Small intestine (tissue), 7 donors: ENCODE measurements at regions not wholly inside any gene's neighbourhood (a gene's known extent, or its start where the extent isn't known, plus 50 kb on each side); places are given as distances from the start of the nearest gene placed in this dataset.
"Not testable (repeated sequence)": the region's sequence is repeated elsewhere in the genome, so short reads cannot be mapped to it uniquely, and the experiment has no call there.

ENCODE experiments used
- DNase-seq, 2 donors: peaks; one replicate each; pipeline versions ENCODE4 v3.0.0 to v3.0.0-alpha.2; 2013
- FAIRE-seq: peaks from 2 replicates; lab custom pipeline; 2012; peaks lifted over from hg19 to GRCh38; lab: Jason Lieb, UNC
- H3K27ac ChIP-seq, 3 donors: one replicate each; pipeline ENCODE4 v1.5.1; 2013; ENCODE audit warnings: low read length in 2 of 3, mild to moderate bottlenecking in 2 of 3, control low read depth in 1 of 3, inconsistent platforms in 1 of 3, low read depth in 1 of 3, moderate library complexity in 1 of 3
- H3K27me3 ChIP-seq, 3 donors: one replicate each; pipeline ENCODE4 v1.6.1; 2013; ENCODE audit warnings: low read length in 3 of 3, inconsistent platforms in 1 of 3; ENCODE audit not compliant: control insufficient read depth in 3 of 3, insufficient read depth in 3 of 3
- H3K36me3 ChIP-seq, 3 donors: one replicate each; pipeline ENCODE4 v1.6.1; 2013; ENCODE audit warnings: low read length in 3 of 3, inconsistent platforms in 1 of 3, low read depth in 1 of 3, mild to moderate bottlenecking in 1 of 3, moderate library complexity in 1 of 3; ENCODE audit not compliant: control insufficient read depth in 3 of 3, insufficient read depth in 2 of 3
- H3K4me1 ChIP-seq, 3 donors: one replicate each; pipeline ENCODE4 v1.6.1; 2013; ENCODE audit warnings: low read length in 2 of 3, inconsistent platforms in 1 of 3, low read depth in 1 of 3, mild to moderate bottlenecking in 1 of 3, moderate library complexity in 1 of 3; ENCODE audit not compliant: control insufficient read depth in 3 of 3, insufficient read depth in 2 of 3
- H3K4me3 ChIP-seq, 3 donors: one replicate each; pipeline ENCODE4 v1.5.1; 2013; ENCODE audit warnings: low read length in 3 of 3, control low read depth in 1 of 3, inconsistent platforms in 1 of 3, low read depth in 1 of 3, mild to moderate bottlenecking in 1 of 3, moderate library complexity in 1 of 3
- H3K9me3 ChIP-seq, 2 donors: one replicate each; pipeline ENCODE4 v1.6.1; 2013; ENCODE audit warnings: low read depth in 1 of 2, low read length in 1 of 2; ENCODE audit not compliant: control insufficient read depth in 2 of 2, insufficient read depth in 1 of 2
- WGBS, 3 donors: extraction: QIAGEN DNeasy Blood & Tissue Kit; methylation state at CpG; one replicate each; pipeline ENCODE4 v1.1.7; 2013; 5-methylcytosine and 5-hydroxymethylcytosine counted together
- donor health status: healthy with polysubstance abuse.
- donor health status: control.
- donor health status: control.
- donor health status: Bipolar disorder and iron deficiency.
- donor health status: healthy.

DNA sequence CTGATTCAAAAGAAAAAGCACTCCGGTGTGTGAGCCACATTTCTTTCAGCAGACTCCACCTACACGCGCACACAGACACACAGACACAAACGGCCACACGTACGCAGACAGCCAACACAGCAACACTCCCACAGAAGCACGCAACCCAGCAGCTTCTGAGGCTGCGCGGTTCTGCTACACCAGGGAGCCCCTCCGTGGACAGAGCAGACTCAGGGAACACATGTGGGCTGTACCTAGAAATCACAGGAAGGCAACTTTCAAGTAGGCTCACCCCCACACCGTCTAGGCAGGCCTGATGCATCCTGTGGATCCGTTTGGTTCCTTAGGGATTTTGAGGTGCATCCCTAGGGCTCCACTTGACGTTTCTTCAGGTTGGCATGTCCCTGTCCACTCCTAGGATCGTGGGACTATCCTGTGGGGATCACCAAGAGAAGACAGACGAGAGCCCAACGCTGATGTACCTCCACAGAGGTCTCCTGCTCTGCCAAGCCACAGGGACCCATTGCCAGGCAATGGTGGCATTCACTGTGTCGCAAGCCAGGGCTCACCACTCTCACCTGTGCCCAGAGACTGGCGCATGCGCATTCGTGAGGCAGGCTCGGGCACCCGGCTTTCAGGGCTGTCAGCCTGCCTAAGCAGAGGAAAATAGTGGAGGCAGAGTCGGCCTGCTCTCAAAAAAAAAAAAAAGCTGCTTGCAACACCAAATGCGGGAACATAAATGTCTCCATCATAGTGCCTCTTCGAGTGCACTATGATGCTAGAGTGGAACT lies 2333.3 kb downstream of the TP53TG3F start:
- Histone ChIP-seq H3K4me1 (no peaks in the 10 kb centered on the region), H3K27me3 (no peaks in the 10 kb centered on the region), H3K36me3 (no peaks in the 10 kb centered on the region), H3K4me3 (no peak overlapping the region), H3K9me3 (peaks cover 5 to 43% of the 10 kb centered on the region in 2 donors), H3K27ac (no peak overlapping the region)
- FAIRE-seq (no peak), DNase-seq (no peak)
- 79 to 85% (median 80%) methylated on average over 25 of the region's 25 CpGs for WGBS, 3 donors

DNA sequence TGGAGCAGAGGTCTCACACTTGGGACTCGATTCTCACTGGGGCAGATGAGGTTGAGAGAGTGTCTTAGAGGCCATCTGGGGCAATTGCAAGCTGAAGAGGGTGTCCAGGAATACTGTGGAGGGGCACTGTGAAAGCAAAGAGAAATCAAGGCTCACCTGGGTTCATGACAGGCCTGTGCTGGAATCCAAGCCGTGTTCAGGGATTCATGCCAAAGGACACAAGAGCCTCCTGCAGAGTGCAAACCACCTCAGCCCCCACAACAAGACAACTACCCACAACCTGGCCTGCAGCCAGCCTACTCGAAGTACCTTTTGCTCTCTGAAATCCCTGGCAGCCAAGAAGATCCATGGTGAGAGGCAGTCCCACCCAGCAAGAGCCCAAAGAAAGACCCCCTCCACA lies 2334.2 kb downstream of the TP53TG3F start:
- no peak for FAIRE-seq
- H3K4me1 ChIP-seq = no peaks in the 10 kb centered on the region
- no peak overlapping the region for H3K27ac ChIP-seq
- H3K9me3 ChIP-seq = peaks cover 1 to 44% of the 10 kb centered on the region in 2 donors
- H3K4me3 ChIP-seq = no peak overlapping the region
- DNase-seq = no peak
- H3K36me3 ChIP-seq = no peaks in the 10 kb centered on the region
- 35 to 50% (median 50%) methylated on average over 3 of the region's 3 CpGs for WGBS, 3 donors
- no peaks in the 10 kb centered on the region for H3K27me3 ChIP-seq

DNA sequence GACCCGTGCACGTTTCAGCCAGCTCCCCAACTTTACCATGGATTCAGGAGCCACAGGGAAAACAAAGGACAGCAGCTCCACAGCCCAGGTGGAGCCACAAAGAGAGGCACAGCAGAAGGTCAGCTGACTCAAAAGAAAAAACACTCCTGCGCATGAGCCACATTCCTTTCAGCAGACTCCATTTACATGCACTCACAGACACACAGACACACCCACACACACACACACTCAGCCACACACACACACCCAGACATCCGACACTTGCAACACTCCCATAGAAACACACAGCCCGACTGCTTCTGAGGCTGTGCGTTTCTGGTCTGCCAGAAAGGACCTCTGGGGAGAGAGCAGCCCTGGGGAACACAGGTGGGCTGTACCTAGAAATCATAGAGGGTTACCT lies 2335.5 kb downstream of the TP53TG3F start:
- FAIRE-seq (no peak), DNase-seq (no peak)
- Histone ChIP-seq H3K9me3 (peaks cover 1 to 37% of the 10 kb centered on the region in 2 donors), H3K4me1 (no peaks in the 10 kb centered on the region), H3K4me3 (no peak overlapping the region), H3K27ac (no peak overlapping the region), H3K36me3 (no peaks in the 10 kb centered on the region), H3K27me3 (no peaks in the 10 kb centered on the region)
- WGBS, 3 donors = 55 to 64% (median 59%) methylated on average over 6 of the region's 6 CpGs

DNA sequence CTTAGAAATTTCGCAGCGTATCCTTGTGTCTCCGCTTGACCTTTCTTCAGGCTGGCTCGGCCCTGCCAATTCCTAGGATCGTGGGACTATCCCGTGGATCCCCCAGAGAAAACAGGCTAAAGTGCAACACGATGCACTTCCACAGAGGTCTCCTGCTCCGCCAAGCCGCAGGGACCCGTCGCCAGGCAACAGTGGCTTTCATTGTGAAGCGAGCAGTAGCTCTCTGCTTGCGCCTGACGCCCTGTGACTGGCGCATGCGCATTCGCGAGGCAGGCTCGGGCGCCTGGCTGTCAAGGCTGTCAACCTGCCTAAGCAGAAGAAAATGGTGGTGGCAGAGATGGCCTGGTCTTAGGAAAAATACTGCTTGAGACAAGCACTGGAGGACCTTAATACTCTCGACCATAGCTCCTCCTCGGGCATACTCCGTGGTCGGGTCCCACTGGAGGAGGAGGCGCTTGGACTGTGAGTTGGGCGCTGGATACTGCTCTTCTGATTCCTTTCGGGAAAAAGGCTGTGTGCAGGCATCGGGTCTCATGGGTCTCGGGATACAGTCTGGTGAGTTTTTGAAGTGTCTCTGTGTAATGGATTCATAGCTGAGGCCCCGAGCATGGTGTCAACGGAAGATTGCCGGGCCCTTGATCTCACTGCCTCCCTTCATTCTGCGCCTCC lies 2336.1 kb downstream of the TP53TG3F start:
- Histone ChIP-seq H3K4me1 (no peaks in the 10 kb centered on the region), H3K27me3 (no peaks in the 10 kb centered on the region), H3K36me3 (no peaks in the 10 kb centered on the region), H3K9me3 (peaks cover 1 to 34% of the 10 kb centered on the region in 2 donors), H3K4me3 (no peak overlapping the region), H3K27ac (no peak overlapping the region)
- FAIRE-seq = no peak
- 73 to 80% (median 78%) methylated on average over 33 of the region's 33 CpGs for WGBS, 3 donors
- no peak for DNase-seq

DNA sequence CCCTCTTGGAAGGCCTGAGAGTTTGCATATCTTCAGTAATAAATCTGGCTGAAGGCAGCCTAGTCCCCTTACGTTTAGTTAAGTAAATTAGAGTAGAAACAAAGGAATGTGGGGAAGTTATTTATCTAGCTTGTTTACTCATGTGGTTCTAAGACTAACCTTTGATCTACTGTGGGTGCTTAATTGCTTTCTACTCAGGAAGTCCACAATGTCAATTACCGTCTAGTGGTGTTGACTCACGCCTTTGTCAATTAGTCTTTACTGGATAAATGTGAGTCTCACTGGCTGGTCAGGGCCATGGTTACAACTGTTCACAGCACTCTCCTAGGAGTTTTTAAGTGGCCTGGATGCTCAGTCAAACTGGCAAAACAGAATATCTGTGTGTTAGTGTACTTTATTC lies 2338.4 kb downstream of the TP53TG3F start:
- H3K9me3 ChIP-seq = peaks cover 1 to 16% of the 10 kb centered on the region in 2 donors
- H3K4me3 ChIP-seq = no peak overlapping the region
- FAIRE-seq (no peak), DNase-seq (peak in 1 of 2 donors; percentile 41)
- H3K36me3 ChIP-seq = no peaks in the 10 kb centered on the region
- WGBS, 3 donors = 11 to 64% (median 31%) methylated on average over 3 of the region's 3 CpGs
- no peak overlapping the region for H3K27ac ChIP-seq
- no peaks in the 10 kb centered on the region for H3K4me1 ChIP-seq
- H3K27me3 ChIP-seq = no peaks in the 10 kb centered on the region

DNA sequence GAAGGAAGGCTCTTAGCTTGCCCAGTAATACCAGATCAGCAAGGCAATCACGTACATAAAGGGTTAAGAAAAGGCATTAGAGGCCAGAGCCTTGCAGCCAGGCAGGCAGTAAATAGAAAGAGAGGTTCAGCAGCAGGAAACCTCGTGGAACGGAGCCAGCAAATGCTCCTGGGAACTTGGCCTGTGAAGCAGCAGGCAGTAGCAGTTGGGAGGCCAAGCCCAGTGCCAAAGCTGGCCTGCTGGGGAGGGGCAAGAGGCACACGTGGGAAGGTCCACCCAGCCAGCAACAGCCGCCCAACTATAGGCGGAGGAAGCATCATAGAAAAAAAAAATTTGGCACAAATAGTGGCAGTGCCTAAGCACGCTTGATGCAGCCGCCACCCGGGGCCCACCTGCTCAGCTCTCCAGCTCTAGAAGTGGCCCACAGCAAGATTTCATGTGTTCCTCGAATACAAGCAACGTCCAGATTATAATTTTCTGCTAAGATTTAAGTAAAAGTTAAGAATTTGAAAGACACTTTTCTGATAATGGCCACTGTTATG lies 2339.5 kb downstream of the TP53TG3F start:
- Histone ChIP-seq H3K4me3 (no peak overlapping the region), H3K27ac (no peak overlapping the region), H3K36me3 (no peaks in the 10 kb centered on the region), H3K9me3 (peaks cover 1 to 13% of the 10 kb centered on the region in 2 donors), H3K27me3 (no peaks in the 10 kb centered on the region), H3K4me1 (no peaks in the 10 kb centered on the region)
- WGBS, 3 donors = 37 to 64% (median 48%) methylated on average over 11 of the region's 11 CpGs
- DNase-seq = peak in 1 of 2 donors; percentile 18
- no peak for FAIRE-seq

DNA sequence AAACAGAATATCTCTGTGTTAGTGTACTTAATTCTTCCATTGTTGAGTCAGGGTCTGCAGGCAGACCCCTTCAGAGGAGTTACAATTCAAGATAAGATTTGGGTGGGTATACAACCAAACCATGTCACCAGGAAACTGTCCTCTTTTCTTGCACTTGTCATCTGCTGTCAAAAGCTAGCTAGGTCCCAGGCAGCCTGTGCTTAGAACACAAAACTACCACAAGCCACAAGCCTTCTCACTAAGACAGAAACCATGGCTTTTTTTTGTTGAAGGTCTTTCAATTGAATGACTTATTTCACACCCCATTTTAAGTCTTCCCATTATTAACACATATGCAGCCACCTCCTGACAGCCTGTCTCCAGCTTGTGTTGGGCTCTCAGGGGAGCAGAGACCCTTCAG lies 2345.1 kb downstream of the TP53TG3F start:
- FAIRE-seq, H3K36me3 ChIP-seq, H3K4me1 ChIP-seq, H3K27ac ChIP-seq, H3K9me3 ChIP-seq, H3K27me3 ChIP-seq, DNase-seq, H3K4me3 ChIP-seq: not testable (repeated sequence)

DNA sequence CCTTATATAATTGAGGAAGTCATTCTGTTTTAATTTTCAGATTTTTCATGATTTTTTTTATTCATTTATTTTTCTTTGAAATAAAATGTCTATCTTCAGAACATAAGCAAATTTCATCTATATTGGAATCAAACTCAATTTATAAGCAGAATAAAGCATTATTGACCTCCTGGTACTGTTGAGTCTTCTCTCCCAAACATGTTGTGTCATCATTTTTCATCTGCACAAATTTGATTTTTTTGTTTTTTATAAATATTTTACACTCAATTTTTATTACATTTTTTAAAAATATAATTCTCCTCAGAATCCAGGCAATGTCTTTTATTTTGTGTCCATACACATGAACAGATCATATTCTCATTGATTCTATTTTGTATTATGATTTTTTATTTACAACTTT lies 2363.9 kb downstream of the TP53TG3F start:
- no peak overlapping the region for H3K27ac ChIP-seq

More for the DNA sequence above, 2363.9 kb downstream of the TP53TG3F start:
- DNase-seq = no peak
- Histone ChIP-seq H3K4me1 (no peaks in the 10 kb centered on the region), H3K36me3 (no peaks in the 10 kb centered on the region), H3K4me3 (no peak overlapping the region), H3K27me3 (no peaks in the 10 kb centered on the region), H3K9me3 (no peaks in the 10 kb centered on the region)
- FAIRE-seq = no peak
